SK-N-SH (cell line): ENCODE measurements at regions not wholly inside any gene's neighbourhood (a gene's known extent, or its start where the extent isn't known, plus 50 kb on each side); places are given as distances from the start of the nearest gene placed in this dataset.
A peak's percentile ranks its signal among the peaks of the same experiment; 100 is the strongest.

Experiments
- CTCF ChIA-PET: fragments of 300-600, 350-600 bp; formaldehyde crosslinking; extraction: SDS; loops from one replicate; lab custom pipeline; 2021; lab: Yijun Ruan, JAX
- POLR2A ChIA-PET: fragments of 350-600 bp; sonication (Branson Sonifier 250); formaldehyde crosslinking; extraction: SDS; loops from one replicate; lab custom pipeline; 2020; ENCODE audit warnings: antibody characterized with exemption, inconsistent platforms; lab: Yijun Ruan, JAX
- DNase-seq: peaks from one replicate; pipeline ENCODE4 v3.0.0; 2012
- H2AFZ ChIP-seq: fragments of 200-600 bp; sonication (generic); 2 replicates; pipeline ENCODE4 v1.8.1; 2016; ENCODE audit warnings: antibody characterized with exemption, mild to moderate bottlenecking, low read depth
- H3F3A ChIP-seq: fragments of 200-600 bp; sonication (generic); replicated peaks from 2 replicates; pipeline ENCODE3; 2016; ENCODE audit warnings: antibody characterized with exemption, mild to moderate bottlenecking; ENCODE audit not compliant: insufficient read depth
- H3K27ac ChIP-seq, 2 experiments: fragments of 200-500 bp in 1 of 2; fragments of 200-600 bp in 1 of 2; sonication (Bioruptor generic) in 1 of 2; sonication (generic), shearing (Covaris generic) in 1 of 2; 2 replicates each; pipeline versions ENCODE4 v1.5.1 to v1.6.1; 2014 to 2016; ENCODE audit warnings: low read depth in 2 of 2, inconsistent platforms in 1 of 2, low read length in 1 of 2, mild to moderate bottlenecking in 1 of 2, mixed read lengths in 1 of 2
- H3K27me3 ChIP-seq: fragments of 200-600 bp; sonication (generic), shearing (Covaris generic); 2 replicates; pipeline ENCODE4 v1.6.1; 2016; ENCODE audit warnings: mixed run types; ENCODE audit not compliant: insufficient read depth
- H3K36me3 ChIP-seq, 2 experiments: fragments of 200-500 bp in 1 of 2; fragments of 200-600 bp in 1 of 2; sonication (Bioruptor generic) in 1 of 2; sonication (generic) in 1 of 2; replicated peaks in 1 of 2; 2 replicates each; pipeline versions ENCODE3 to v1.5.1; 2014 to 2016; ENCODE audit warnings: low read length in 1 of 2, mild to moderate bottlenecking in 1 of 2; ENCODE audit not compliant: insufficient read depth in 2 of 2, control insufficient read depth in 1 of 2
- H3K4me1 ChIP-seq, 2 experiments: fragments of 200-500 bp in 1 of 2; fragments of 200-600 bp in 1 of 2; sonication (Bioruptor generic) in 1 of 2; sonication (generic), shearing (Covaris generic) in 1 of 2; 2 replicates each; pipeline versions ENCODE4 v1.5.1 to v1.6.1; 2014 to 2016; ENCODE audit warnings: low read depth in 1 of 2, low read length in 1 of 2, mixed run types in 1 of 2; ENCODE audit not compliant: insufficient read depth in 2 of 2, control insufficient read depth in 1 of 2
- H3K4me2 ChIP-seq: fragments of 200-600 bp; sonication (generic), shearing (Covaris generic); 2 replicates; pipeline ENCODE4 v1.6.1; 2017; ENCODE audit warnings: mixed run types
- H3K4me3 ChIP-seq, 2 experiments: fragments of 200-500 bp in 1 of 2; fragments of 200-600 bp in 1 of 2; sonication (Bioruptor generic) in 1 of 2; sonication (generic), shearing (Covaris generic) in 1 of 2; 2 replicates each; pipeline versions ENCODE4 v1.5.1 to v1.8.1; 2014 to 2016; ENCODE audit warnings: low read depth in 2 of 2, inconsistent platforms in 1 of 2, low read length in 1 of 2, mild to moderate bottlenecking in 1 of 2, mixed read lengths in 1 of 2, moderate library complexity in 1 of 2
- H3K79me2 ChIP-seq: fragments of 200-600 bp; sonication (generic); 2 replicates; pipeline ENCODE4 v1.8.1; 2017; ENCODE audit warnings: mild to moderate bottlenecking; ENCODE audit not compliant: insufficient read depth
- H3K9ac ChIP-seq: fragments of 200-600 bp; sonication (generic); 2 replicates; pipeline ENCODE4 v1.6.1; 2017; ENCODE audit warnings: mixed run types
- H3K9me2 ChIP-seq: fragments of 200-600 bp; sonication (generic); 2 replicates; pipeline ENCODE4 v1.6.1; 2017; ENCODE audit warnings: mixed run types
- H3K9me3 ChIP-seq: fragments of 200-600 bp; sonication (generic); 2 replicates; pipeline ENCODE4 v1.6.1; 2017; ENCODE audit warnings: mixed run types, mild to moderate bottlenecking, moderate library complexity
- H4K20me1 ChIP-seq: fragments of 200-600 bp; sonication (generic); 2 replicates; pipeline ENCODE4 v1.6.1; 2017; ENCODE audit warnings: mild to moderate bottlenecking, mixed run types; ENCODE audit not compliant: insufficient read depth
- CTCF ChIP-seq: fragments of 200-600 bp; sonication (generic); IDR thresholded peaks from 2 replicates; pipeline ENCODE4 v1.6.1; 2017; ENCODE audit warnings: antibody characterized with exemption, mild to moderate bottlenecking, moderate library complexity
- ELF1 ChIP-seq: IDR thresholded peaks from 2 replicates; pipeline ENCODE4 v1.4.0; 2012
- EP300 ChIP-seq, 2 experiments: IDR thresholded peaks; 2 replicates each; pipeline versions ENCODE4 v1.4.0 to v1.6.1; 2012; ENCODE audit warnings: borderline replicate concordance in 1 of 2, low read depth in 1 of 2, low read length in 1 of 2
- FOSL2 ChIP-seq: IDR thresholded peaks from 2 replicates; pipeline ENCODE4 v1.4.0; 2012; ENCODE audit warnings: low read depth, mild to moderate bottlenecking, moderate library complexity, borderline replicate concordance
- FOXM1 ChIP-seq: IDR thresholded peaks from 2 replicates; pipeline ENCODE4 v1.4.0; 2012; ENCODE audit warnings: low read depth, mild to moderate bottlenecking
- GABPA ChIP-seq: IDR thresholded peaks from 2 replicates; pipeline ENCODE4 v1.4.0; 2012; ENCODE audit warnings: low read depth, mild to moderate bottlenecking
- GATA2 ChIP-seq: sonication (generic); formaldehyde crosslinking; IDR thresholded peaks from 2 replicates; pipeline ENCODE4 v1.5.0; 2020; ENCODE audit warnings: mild to moderate bottlenecking, missing genetic modification reagents
- JUND ChIP-seq: IDR thresholded peaks from 2 replicates; pipeline ENCODE4 v1.4.0; 2012
- MXI1 ChIP-seq: IDR thresholded peaks from 2 replicates; pipeline ENCODE4 v1.6.1; 2012; ENCODE audit warnings: mild to moderate bottlenecking, low read depth, low read length, improper control_type of control experiment
- NFIC ChIP-seq: IDR thresholded peaks from 2 replicates; pipeline ENCODE4 v1.4.0; 2012; ENCODE audit warnings: borderline replicate concordance
- POLR2AphosphoS5 ChIP-seq: IDR thresholded peaks from 2 replicates; pipeline ENCODE4 v1.6.1; 2012; ENCODE audit warnings: low read depth, low read length
- RAD21 ChIP-seq: IDR thresholded peaks from 2 replicates; pipeline ENCODE4 v1.6.1; 2012; ENCODE audit warnings: mild to moderate bottlenecking, low read length
- RCOR1 ChIP-seq: fragments of 150-350 bp; IDR thresholded peaks from 2 replicates; pipeline ENCODE4 v1.6.1; 2017; ENCODE audit warnings: antibody characterized with exemption, low read length
- TAF1 ChIP-seq: IDR thresholded peaks from 2 replicates; pipeline ENCODE4 v1.6.1; 2012; ENCODE audit warnings: low read depth, mild to moderate bottlenecking, low read length, moderate library complexity, borderline replicate concordance
- TCF12 ChIP-seq: IDR thresholded peaks from 2 replicates; pipeline ENCODE4 v1.4.0; 2012
- YY1 ChIP-seq: IDR thresholded peaks from 2 replicates; pipeline ENCODE4 v1.4.0; 2012; ENCODE audit warnings: low read depth, mild to moderate bottlenecking
- WGBS: methylation state at CpG from one replicate; pipeline ENCODE4 v1.1.6; 2017; ENCODE audit warnings: low lambda C conversion rate; 5-methylcytosine and 5-hydroxymethylcytosine counted together
- TF ChIP-seq, protein P1 (sequence below): IDR thresholded peaks from 2 replicates; pipeline ENCODE4 v1.6.1; 2012; ENCODE audit warnings: mild to moderate bottlenecking, low read depth, low read length, moderate library complexity
- TF ChIP-seq, protein P2 (sequence below): IDR thresholded peaks from 2 replicates; pipeline ENCODE4 v1.4.0; 2012; ENCODE audit warnings: low read depth, borderline replicate concordance
- TF ChIP-seq, protein P3 (sequence below): IDR thresholded peaks from 2 replicates; pipeline ENCODE4; 2012
- TF ChIP-seq, protein P4 (sequence below): IDR thresholded peaks from 2 replicates; pipeline ENCODE4 v1.4.0; 2012; ENCODE audit warnings: low read depth, borderline replicate concordance

DNA sequence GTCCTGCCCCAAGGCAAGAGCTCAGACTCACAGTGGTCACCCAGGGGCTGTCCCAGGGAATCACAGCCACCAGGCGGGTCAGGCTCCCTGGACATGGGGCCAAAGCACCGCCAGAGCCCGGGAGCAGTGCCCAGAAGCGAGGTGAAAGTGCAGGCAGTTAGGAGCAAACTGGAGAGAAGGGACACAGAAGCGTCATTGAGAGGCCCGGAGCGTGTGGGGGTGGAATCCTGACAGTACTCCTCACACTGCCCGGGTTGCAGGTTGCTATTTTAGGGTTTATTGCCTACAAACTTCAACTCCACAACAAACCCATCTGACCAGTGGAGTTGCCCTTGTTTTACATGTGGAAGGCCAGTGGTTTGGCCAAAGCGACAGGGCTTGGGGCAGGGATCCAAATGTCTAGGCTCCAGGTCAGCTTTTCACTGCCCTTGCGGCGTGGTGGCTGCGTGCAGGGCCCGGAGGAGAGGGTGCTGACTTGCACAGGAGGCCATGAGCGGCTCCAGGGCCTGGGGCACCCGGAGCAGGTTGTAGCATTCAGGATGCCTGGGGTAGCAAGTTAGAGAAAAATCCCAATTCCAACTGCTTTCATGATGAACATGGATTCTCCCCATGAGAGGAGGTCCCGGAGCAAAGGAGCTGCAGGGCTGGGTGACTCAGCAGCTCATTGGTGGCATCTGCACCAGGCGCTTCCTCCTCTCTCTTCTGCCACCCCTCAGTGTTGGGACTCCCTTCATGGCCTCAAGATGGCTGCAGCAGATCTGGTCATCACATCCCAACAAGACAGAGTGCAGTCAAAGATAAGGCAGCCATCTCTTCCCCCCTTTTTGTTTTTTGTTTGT is 112.3 kb upstream of the NCOR2 start:
- Histone ChIP-seq H3K27ac (no peak overlapping the region; a peak in 1 of 4 replicates), H3K4me3 (no peak overlapping the region), H3K4me2 (0 out of 2 replicates have a peak overlapping the region, but pooled peaks have one; percentile 7), H3F3A (peaks cover 24% of the 10 kb centered on the region), H3K36me3 (no peaks in the 10 kb centered on the region), H2AFZ (no peak overlapping the region), H3K4me1 (peaks cover 25 to 47% of the 10 kb centered on the region in 2 experiments), H4K20me1 (no peaks in the 10 kb centered on the region), H3K79me2 (no peaks in the 10 kb centered on the region), H3K9me2 (no peaks in the 10 kb centered on the region), H3K9me3 (no peaks in the 10 kb centered on the region), H3K9ac (no peak overlapping the region), H3K27me3 (no peaks in the 10 kb centered on the region)
- no peak for DNase-seq
- CTCF ChIA-PET = interaction anchor here (1.3 to 1.7 kb wide), 2 partner anchors 24 to 86 kb away, joined by 3 to 5 read pairs; no protein-coding TSS in a partner anchor
- TF ChIP-seq JUND = no peak
- no peak for TF ChIP-seq YY1
- no peak for TF ChIP-seq POLR2AphosphoS5
- TF ChIP-seq GATA2 (CRISPR knock-in tag) = no peak
- no peak for TF ChIP-seq EP300 (IDR thresholded peaks at IDR 0.05; ENCODE audit: borderline replicate concordance in 1 of 2, low read depth in 1 of 2, low read length in 1 of 2)
- TF ChIP-seq FOXM1 = no peak
- TF ChIP-seq NFIC = no peak
- TF ChIP-seq TAF1 = no peak
- no peak for TF ChIP-seq GABPA
- no peak for TF ChIP-seq RCOR1
- TF ChIP-seq ELF1 = no peak
- TF ChIP-seq FOSL2 = no peak
- TF ChIP-seq, protein P1, sequence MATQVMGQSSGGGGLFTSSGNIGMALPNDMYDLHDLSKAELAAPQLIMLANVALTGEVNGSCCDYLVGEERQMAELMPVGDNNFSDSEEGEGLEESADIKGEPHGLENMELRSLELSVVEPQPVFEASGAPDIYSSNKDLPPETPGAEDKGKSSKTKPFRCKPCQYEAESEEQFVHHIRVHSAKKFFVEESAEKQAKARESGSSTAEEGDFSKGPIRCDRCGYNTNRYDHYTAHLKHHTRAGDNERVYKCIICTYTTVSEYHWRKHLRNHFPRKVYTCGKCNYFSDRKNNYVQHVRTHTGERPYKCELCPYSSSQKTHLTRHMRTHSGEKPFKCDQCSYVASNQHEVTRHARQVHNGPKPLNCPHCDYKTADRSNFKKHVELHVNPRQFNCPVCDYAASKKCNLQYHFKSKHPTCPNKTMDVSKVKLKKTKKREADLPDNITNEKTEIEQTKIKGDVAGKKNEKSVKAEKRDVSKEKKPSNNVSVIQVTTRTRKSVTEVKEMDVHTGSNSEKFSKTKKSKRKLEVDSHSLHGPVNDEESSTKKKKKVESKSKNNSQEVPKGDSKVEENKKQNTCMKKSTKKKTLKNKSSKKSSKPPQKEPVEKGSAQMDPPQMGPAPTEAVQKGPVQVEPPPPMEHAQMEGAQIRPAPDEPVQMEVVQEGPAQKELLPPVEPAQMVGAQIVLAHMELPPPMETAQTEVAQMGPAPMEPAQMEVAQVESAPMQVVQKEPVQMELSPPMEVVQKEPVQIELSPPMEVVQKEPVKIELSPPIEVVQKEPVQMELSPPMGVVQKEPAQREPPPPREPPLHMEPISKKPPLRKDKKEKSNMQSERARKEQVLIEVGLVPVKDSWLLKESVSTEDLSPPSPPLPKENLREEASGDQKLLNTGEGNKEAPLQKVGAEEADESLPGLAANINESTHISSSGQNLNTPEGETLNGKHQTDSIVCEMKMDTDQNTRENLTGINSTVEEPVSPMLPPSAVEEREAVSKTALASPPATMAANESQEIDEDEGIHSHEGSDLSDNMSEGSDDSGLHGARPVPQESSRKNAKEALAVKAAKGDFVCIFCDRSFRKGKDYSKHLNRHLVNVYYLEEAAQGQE = no peak
- TF ChIP-seq MXI1 = no peak
- TF ChIP-seq, protein P2, sequence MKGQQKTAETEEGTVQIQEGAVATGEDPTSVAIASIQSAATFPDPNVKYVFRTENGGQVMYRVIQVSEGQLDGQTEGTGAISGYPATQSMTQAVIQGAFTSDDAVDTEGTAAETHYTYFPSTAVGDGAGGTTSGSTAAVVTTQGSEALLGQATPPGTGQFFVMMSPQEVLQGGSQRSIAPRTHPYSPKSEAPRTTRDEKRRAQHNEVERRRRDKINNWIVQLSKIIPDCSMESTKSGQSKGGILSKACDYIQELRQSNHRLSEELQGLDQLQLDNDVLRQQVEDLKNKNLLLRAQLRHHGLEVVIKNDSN = no peak
- no peak for TF ChIP-seq CTCF
- TF ChIP-seq RAD21 = no peak
- TF ChIP-seq, protein P3, sequence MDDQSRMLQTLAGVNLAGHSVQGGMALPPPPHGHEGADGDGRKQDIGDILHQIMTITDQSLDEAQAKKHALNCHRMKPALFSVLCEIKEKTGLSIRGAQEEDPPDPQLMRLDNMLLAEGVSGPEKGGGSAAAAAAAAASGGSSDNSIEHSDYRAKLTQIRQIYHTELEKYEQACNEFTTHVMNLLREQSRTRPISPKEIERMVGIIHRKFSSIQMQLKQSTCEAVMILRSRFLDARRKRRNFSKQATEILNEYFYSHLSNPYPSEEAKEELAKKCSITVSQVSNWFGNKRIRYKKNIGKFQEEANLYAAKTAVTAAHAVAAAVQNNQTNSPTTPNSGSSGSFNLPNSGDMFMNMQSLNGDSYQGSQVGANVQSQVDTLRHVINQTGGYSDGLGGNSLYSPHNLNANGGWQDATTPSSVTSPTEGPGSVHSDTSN = no peak
- TF ChIP-seq TCF12 = no peak
- TF ChIP-seq, protein P4, sequence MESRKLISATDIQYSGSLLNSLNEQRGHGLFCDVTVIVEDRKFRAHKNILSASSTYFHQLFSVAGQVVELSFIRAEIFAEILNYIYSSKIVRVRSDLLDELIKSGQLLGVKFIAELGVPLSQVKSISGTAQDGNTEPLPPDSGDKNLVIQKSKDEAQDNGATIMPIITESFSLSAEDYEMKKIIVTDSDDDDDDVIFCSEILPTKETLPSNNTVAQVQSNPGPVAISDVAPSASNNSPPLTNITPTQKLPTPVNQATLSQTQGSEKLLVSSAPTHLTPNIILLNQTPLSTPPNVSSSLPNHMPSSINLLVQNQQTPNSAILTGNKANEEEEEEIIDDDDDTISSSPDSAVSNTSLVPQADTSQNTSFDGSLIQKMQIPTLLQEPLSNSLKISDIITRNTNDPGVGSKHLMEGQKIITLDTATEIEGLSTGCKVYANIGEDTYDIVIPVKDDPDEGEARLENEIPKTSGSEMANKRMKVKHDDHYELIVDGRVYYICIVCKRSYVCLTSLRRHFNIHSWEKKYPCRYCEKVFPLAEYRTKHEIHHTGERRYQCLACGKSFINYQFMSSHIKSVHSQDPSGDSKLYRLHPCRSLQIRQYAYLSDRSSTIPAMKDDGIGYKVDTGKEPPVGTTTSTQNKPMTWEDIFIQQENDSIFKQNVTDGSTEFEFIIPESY = no peak
- POLR2A ChIA-PET = no interaction called here
- 84% methylated on average over 8 of the region's 17 CpGs for WGBS
